Psoas muscle (tissue), 7 donors: ENCODE measurements at regions not wholly inside any gene's neighbourhood (a gene's known extent, or its start where the extent isn't known, plus 50 kb on each side); places are given as distances from the start of the nearest gene placed in this dataset.
A peak's percentile ranks its signal among the peaks of the same experiment; 100 is the strongest.

Experiments used
- ATAC-seq, 4 donors: fragments of 200-7000 bp; cut with Tn5 transposase; one replicate each; pipeline ENCODE4 v1.9.1; 2020; ENCODE audit warnings: moderate library complexity in 3 of 4, mild to moderate bottlenecking in 2 of 4
- DNase-seq, 2 donors: peaks; one replicate each; pipeline ENCODE4 v3.0.0-alpha.2; 2020
- H3K27ac ChIP-seq: fragments of 200-600 bp; one replicate; pipeline ENCODE4 v1.8.0; 2022
- H3K27me3 ChIP-seq, 3 donors: fragments of 200-600 bp in 1 of 3; one replicate each; pipeline versions ENCODE4 v1.6.1 to v1.8.0; 2013 to 2022; ENCODE audit warnings: low read length in 2 of 3, mild to moderate bottlenecking in 2 of 3, moderate library complexity in 1 of 3; ENCODE audit not compliant: insufficient read depth in 3 of 3
- H3K36me3 ChIP-seq, 2 donors: fragments of 200-600 bp in 1 of 2; one replicate each; pipeline versions ENCODE4 v1.6.1 to v1.8.0; 2013 to 2022; ENCODE audit warnings: low read depth in 1 of 2, mild to moderate bottlenecking in 1 of 2, moderate library complexity in 1 of 2; ENCODE audit not compliant: insufficient read depth in 1 of 2
- H3K4me1 ChIP-seq: fragments of 200-600 bp; one replicate; pipeline ENCODE4 v1.8.0; 2022
- H3K4me3 ChIP-seq: fragments of 200-600 bp; one replicate; pipeline ENCODE4 v1.8.0; 2022; ENCODE audit warnings: mild to moderate bottlenecking
- H3K9me3 ChIP-seq: fragments of 200-600 bp; one replicate; pipeline ENCODE4 v1.8.0; 2022
- WGBS, 3 donors: extraction: QIAGEN DNeasy Blood & Tissue Kit; methylation state at CpG; one replicate each; pipeline versions ENCODE4 v1.1.6 to v1.1.7; 2013; 5-methylcytosine and 5-hydroxymethylcytosine counted together
- intact Hi-C, 2 donors: fragments of 100-400 bp; cut with DNase I; formaldehyde crosslinking; loops; one replicate each; pipeline versions ENCODE4 v1.11.0 to v1.14.2; 2022
- TF ChIP-seq, protein P1 (sequence below): fragments of 200-600 bp; IDR thresholded peaks from one replicate; pipeline ENCODE4 v1.8.0; 2022; ENCODE audit warnings: antibody characterized with exemption
- donor health status: healthy with polysubstance abuse.
- donor health status: DM: no; HTN: no; CAD: no; lungs with moderate emphysema.
- donor health status: Bipolar disorder and iron deficiency.
- donor health status: healthy.
- donor health status: DM: yes; HTN: yes; CAD: no.
- donor health status: DM: no; HTN: no; CAD: no.
- donor health status: DM: yes; HTN: yes; CAD: no.

DNA sequence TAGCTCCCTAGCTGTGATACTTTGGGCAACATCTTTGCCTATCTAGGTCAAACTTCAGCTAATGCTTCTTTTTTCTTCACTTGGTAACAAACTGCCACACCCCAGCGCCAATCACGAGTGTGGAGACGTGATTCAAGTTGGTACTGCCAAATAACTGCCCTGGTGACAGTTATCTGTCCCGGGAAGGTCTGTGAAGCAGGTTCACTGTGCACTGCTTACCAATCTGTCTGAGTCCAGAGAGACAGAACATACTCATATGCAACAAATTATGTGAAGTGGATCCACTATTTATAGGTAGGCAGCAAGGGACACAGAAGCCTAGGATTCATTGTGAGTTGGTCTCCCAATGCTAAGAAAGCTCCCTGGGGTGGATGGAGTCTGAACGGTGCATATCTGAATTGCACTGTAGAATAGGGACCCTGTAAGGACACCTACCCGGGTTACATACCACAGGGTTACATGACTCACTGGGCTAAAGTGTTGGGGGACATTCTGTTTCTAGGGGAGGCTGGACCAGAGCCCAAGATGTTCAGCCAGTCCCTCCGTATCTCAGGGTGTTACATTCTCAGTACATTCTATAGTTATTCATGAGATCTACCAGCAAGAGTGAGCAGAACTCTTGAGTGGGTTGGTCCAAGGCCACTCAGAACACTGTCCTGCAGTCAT is 95.4 kb upstream of the STC2 start:
- intact Hi-C loops: no loop called here
- 62 to 85% (median 72%) methylated on average over 7 of the region's 7 CpGs for WGBS, 3 donors
- Histone ChIP-seq H3K36me3 (no peaks in the 10 kb centered on the region), H3K4me3 (no peak overlapping the region), H3K27me3 (no peaks in the 10 kb centered on the region), H3K4me1 (no peaks in the 10 kb centered on the region), H3K9me3 (no peaks in the 10 kb centered on the region), H3K27ac (no peak overlapping the region)
- DNase-seq (no peak), ATAC-seq (no peak)
- TF ChIP-seq, protein P1, sequence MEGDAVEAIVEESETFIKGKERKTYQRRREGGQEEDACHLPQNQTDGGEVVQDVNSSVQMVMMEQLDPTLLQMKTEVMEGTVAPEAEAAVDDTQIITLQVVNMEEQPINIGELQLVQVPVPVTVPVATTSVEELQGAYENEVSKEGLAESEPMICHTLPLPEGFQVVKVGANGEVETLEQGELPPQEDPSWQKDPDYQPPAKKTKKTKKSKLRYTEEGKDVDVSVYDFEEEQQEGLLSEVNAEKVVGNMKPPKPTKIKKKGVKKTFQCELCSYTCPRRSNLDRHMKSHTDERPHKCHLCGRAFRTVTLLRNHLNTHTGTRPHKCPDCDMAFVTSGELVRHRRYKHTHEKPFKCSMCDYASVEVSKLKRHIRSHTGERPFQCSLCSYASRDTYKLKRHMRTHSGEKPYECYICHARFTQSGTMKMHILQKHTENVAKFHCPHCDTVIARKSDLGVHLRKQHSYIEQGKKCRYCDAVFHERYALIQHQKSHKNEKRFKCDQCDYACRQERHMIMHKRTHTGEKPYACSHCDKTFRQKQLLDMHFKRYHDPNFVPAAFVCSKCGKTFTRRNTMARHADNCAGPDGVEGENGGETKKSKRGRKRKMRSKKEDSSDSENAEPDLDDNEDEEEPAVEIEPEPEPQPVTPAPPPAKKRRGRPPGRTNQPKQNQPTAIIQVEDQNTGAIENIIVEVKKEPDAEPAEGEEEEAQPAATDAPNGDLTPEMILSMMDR: no peak

DNA sequence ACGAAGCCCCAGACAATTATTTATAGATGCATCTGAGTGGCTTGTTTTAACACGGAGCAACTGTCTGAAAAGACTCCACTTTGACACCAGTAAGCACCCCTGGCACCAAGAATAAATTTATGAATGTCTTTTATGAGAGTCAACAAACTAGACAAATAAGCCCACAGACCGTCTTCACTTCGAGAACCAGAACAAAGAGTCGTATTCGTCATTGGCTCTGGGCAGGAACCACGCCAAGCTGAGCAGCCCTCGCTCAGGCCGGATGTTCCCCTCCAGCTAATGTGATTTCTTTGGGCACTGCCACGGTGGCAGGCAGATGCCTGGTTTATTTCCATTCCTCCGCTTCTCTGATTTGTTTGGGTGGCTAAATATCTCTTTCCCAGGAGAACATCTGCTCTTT is 91.9 kb upstream of the STC2 start:
- H3K4me1 ChIP-seq: no peaks in the 10 kb centered on the region
- WGBS, 3 donors: 31 to 47% (median 33%) methylated on average over 11 of the region's 11 CpGs
- DNase-seq (no peak), ATAC-seq (peak in 1 of 4 donors; percentile 40)
- no peaks in the 10 kb centered on the region for H3K9me3 ChIP-seq
- H3K27ac ChIP-seq: no peak overlapping the region
- H3K36me3 ChIP-seq: no peaks in the 10 kb centered on the region
- TF ChIP-seq, protein P1: no peak
- H3K27me3 ChIP-seq: no peaks in the 10 kb centered on the region
- intact Hi-C loops: no loop called here
- H3K4me3 ChIP-seq: no peak overlapping the region

DNA sequence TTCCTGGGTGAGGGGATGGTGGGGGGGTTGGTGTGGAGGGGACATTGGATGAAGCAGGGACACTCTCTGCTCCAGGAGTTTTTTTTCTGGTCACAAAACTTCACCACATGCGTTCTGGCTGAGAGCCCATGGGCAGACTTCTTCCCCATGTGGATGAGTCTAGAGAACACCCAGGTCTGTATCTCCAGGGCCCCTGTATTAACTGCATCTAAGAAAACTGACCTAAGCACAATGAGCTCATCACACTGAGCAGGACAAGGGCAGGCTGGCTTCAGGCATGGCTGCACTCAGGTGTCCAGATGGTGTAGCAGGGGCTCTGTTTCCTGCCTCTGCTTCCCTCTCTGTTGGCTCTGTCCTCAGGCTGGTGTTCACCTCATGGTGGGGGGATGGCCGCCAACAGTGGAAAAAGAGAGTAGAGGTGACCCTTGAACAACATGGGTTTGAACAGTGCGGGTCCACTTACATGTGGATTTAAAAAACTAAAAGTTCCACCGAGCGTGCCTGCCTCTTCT is 85.3 kb upstream of the STC2 start:
- intact Hi-C loops: no loop called here
- Histone ChIP-seq H3K9me3 (no peaks in the 10 kb centered on the region), H3K4me1 (no peaks in the 10 kb centered on the region), H3K27ac (no peak overlapping the region), H3K27me3 (peaks cover 0 to 2% (median 0%) of the 10 kb centered on the region in 3 donors), H3K36me3 (no peaks in the 10 kb centered on the region), H3K4me3 (no peak overlapping the region)
- TF ChIP-seq, protein P1: no peak
- ATAC-seq: peak in 1 of 4 donors; percentile 22
- WGBS, 3 donors: 87 to 95% (median 94%) methylated on average over 5 of the region's 5 CpGs
- DNase-seq: no peak

DNA sequence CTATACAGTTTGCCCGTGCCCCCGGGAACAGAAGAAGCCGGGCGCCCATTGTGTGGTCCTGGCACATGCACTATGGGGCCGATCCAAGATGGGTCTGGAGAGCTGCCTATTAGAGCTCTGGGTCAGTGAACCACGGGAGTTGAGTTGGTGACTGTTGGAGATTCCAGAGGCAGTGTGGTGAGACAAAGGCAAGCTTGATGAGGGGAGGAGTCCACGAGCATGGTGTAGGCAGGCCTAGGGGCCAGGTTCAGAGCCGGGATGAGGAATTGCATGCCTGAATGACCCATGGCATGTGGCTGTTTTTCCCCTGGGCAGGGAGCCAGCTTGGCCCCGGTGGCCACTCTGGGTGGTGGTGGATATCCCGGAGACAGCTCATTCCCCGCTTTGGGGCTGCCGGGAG is 84.4 kb upstream of the STC2 start:
- H3K9me3 ChIP-seq: no peaks in the 10 kb centered on the region
- H3K36me3 ChIP-seq: no peaks in the 10 kb centered on the region
- H3K4me3 ChIP-seq: no peak overlapping the region
- ATAC-seq (peak; percentile 30 to 61 (median 53)), DNase-seq (no peak)
- TF ChIP-seq, protein P1: no peak
- WGBS, 3 donors: 28 to 39% (median 29%) methylated on average over 11 to 12 of the region's 12 CpGs
- no peaks in the 10 kb centered on the region for H3K4me1 ChIP-seq
- H3K27me3 ChIP-seq: peaks cover 0 to 2% (median 0%) of the 10 kb centered on the region in 3 donors
- H3K27ac ChIP-seq: no peak overlapping the region
- intact Hi-C loops: no loop called here
